ENCODE measurements at regions not wholly inside any gene's neighbourhood (a gene's known extent, or its start where the extent isn't known, plus 50 kb on each side); places are given as distances from the start of the nearest gene placed in this dataset.

- no peaks in the 10 kb centered on the region for H3K27me3 ChIP-seq (ENCODE audit: insufficient read depth, poor library complexity, severe bottlenecking)
- TF ChIP-seq CTCF (IDR thresholded peaks at IDR 0.05; ENCODE audit: insufficient read depth, low read length) (no peak), REST (IDR thresholded peaks at IDR 0.05; ENCODE audit: insufficient replicate concordance, low read depth) (no peak), GABPA (IDR thresholded peaks at IDR 0.05; ENCODE audit: low read depth) (no peak), SPI1 (IDR thresholded peaks at IDR 0.05; ENCODE audit: borderline replicate concordance, low read depth) (no peak), POLR2AphosphoS5 (IDR thresholded peaks at IDR 0.05; ENCODE audit: low read depth) (no peak)
- no peak overlapping the region for H3K4me3 ChIP-seq (replicated peaks; ENCODE audit: insufficient read depth, low read length)
- H3K27ac ChIP-seq (replicated peaks), result no peak overlapping the region
- DNase-seq (ENCODE audit: low read depth in 1 of 2, low spot score in 1 of 2), result no peak
These were observed 103.2 kb upstream of the TNS3 start for GRCh38 chr7:47685151-47685550.

GRCh38 chr7:47684728-47685127 is 102.8 kb upstream of the TNS3 start:
- Histone ChIP-seq H3K27ac (replicated peaks) (no peak overlapping the region), H3K4me3 (replicated peaks; ENCODE audit: insufficient read depth, low read length) (no peak overlapping the region), H3K27me3 (ENCODE audit: insufficient read depth, poor library complexity, severe bottlenecking) (no peaks in the 10 kb centered on the region)
- DNase-seq (ENCODE audit: low read depth in 1 of 2, low spot score in 1 of 2), result no peak
- TF ChIP-seq GABPA (IDR thresholded peaks at IDR 0.05; ENCODE audit: low read depth) (no peak), CTCF (IDR thresholded peaks at IDR 0.05; ENCODE audit: insufficient read depth, low read length) (no peak), REST (IDR thresholded peaks at IDR 0.05; ENCODE audit: insufficient replicate concordance, low read depth) (no peak), POLR2AphosphoS5 (IDR thresholded peaks at IDR 0.05; ENCODE audit: low read depth) (no peak), SPI1 (IDR thresholded peaks at IDR 0.05; ENCODE audit: borderline replicate concordance, low read depth) (no peak)

GRCh38 chr7:47683485-47683898 is 101.6 kb upstream of the TNS3 start:
- H3K4me3 ChIP-seq (replicated peaks; ENCODE audit: insufficient read depth, low read length), result no peak overlapping the region
- no peak overlapping the region for H3K27ac ChIP-seq (replicated peaks)
- H3K27me3 ChIP-seq (ENCODE audit: insufficient read depth, poor library complexity, severe bottlenecking), result no peaks in the 10 kb centered on the region
- no peak for DNase-seq (ENCODE audit: low read depth in 1 of 2, low spot score in 1 of 2)
- no peak for TF ChIP-seq POLR2AphosphoS5 (IDR thresholded peaks at IDR 0.05; ENCODE audit: low read depth)
- no peak for TF ChIP-seq GABPA (IDR thresholded peaks at IDR 0.05; ENCODE audit: low read depth)
- TF ChIP-seq CTCF (IDR thresholded peaks at IDR 0.05; ENCODE audit: insufficient read depth, low read length), result no peak
- no peak for TF ChIP-seq REST (IDR thresholded peaks at IDR 0.05; ENCODE audit: insufficient replicate concordance, low read depth)
- no peak for TF ChIP-seq SPI1 (IDR thresholded peaks at IDR 0.05; ENCODE audit: borderline replicate concordance, low read depth)

Measured in HL-60 (cell line).